ENCODE measurements at regions not wholly inside any gene's neighbourhood (a gene's known extent, or its start where the extent isn't known, plus 50 kb on each side); places are given as distances from the start of the nearest gene placed in this dataset.

DNA sequence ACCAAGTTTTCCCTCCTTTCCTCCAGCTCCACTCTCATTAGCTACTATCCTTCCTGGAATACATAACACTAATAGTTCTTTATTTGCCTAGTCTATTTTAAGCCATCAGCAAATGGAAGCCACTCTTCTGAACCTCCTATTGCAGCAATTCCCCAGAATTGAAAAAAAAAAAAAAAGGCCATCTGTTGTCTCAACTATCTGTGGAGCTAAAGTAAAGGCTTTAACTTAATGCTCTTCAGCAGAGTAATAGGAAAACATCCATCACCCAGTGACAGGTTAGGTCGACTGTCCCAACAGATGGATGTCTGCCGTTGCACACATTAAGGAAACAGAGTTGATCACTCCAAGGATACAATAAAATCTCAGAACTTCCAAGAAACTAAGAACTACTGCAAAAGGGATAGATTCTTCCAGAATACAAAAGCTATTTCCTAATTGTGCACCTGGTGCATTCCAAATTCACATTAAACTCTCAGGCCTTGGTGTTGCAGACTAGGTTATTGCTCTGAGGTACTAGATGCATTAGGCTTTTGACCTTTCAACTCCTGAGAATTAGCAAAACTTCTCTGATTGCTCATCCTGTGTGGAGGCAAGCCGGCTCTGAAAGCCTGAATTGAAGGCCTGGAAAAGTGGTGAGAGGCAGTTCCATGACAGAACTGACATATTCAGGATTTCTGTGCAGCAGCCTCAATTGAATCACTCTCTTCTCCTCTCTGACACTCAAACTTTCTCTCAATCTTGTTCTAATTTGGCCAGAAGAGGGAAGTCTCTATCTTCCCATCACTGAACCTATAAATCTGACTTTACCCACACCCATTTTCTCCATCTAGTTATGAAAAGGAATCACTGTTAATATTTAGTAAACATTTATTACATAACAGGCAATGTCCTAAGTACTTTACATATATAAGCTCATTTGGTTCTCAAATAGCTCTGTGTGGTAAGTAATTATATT is 238.4 kb upstream of the HMGA2 start:
- no peak overlapping the region for H3K4me3 ChIP-seq (ENCODE audit: low read depth, low read length)
- no peak overlapping the region for H3K27ac ChIP-seq (ENCODE audit: low read depth, low read length)
- no peaks in the 10 kb centered on the region for H3K9me3 ChIP-seq (ENCODE audit: control insufficient read depth, insufficient read depth, low read length)
- TF ChIP-seq, protein P1, sequence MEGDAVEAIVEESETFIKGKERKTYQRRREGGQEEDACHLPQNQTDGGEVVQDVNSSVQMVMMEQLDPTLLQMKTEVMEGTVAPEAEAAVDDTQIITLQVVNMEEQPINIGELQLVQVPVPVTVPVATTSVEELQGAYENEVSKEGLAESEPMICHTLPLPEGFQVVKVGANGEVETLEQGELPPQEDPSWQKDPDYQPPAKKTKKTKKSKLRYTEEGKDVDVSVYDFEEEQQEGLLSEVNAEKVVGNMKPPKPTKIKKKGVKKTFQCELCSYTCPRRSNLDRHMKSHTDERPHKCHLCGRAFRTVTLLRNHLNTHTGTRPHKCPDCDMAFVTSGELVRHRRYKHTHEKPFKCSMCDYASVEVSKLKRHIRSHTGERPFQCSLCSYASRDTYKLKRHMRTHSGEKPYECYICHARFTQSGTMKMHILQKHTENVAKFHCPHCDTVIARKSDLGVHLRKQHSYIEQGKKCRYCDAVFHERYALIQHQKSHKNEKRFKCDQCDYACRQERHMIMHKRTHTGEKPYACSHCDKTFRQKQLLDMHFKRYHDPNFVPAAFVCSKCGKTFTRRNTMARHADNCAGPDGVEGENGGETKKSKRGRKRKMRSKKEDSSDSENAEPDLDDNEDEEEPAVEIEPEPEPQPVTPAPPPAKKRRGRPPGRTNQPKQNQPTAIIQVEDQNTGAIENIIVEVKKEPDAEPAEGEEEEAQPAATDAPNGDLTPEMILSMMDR (IDR thresholded peaks at IDR 0.05; ENCODE audit: low read depth, low read length): no peak
- ChIA-PET CTCF (interaction anchor here (0.6 to 1.7 kb wide), 2 partner anchors 17 to 31 kb away, joined by 3 to 6 read pairs; no protein-coding TSS in a partner anchor), POLR2A (interaction anchor here (0.7 kb wide), 1 partner anchor 55 kb away, joined by 3 read pairs; no protein-coding TSS in a partner anchor)
- no peaks in the 10 kb centered on the region for H3K27me3 ChIP-seq (ENCODE audit: control insufficient read depth, insufficient read depth, low read length)
- no peak for DNase-seq (ENCODE audit: low read depth, low spot score)

DNA sequence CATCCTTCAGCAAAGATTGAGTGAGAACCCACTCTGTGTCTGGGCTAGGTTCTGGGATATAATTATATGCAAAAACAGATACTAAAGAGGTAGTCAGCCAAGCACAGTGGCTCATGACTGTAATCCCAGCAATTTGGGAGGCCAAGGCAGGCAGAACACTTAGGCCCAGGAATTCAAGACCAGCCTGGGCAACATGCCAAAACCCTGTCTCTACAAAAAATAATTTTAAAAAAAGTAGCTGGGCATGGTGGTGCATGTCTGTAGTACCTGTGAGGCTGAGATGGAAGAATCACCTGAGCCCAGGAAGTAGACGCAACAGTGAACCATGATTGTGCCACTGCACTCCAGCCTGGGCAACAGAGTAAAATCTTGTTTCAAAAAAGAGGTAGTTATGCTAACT is 237.5 kb upstream of the HMGA2 start:
- DNase-seq (ENCODE audit: low read depth, low spot score): no peak

DNA sequence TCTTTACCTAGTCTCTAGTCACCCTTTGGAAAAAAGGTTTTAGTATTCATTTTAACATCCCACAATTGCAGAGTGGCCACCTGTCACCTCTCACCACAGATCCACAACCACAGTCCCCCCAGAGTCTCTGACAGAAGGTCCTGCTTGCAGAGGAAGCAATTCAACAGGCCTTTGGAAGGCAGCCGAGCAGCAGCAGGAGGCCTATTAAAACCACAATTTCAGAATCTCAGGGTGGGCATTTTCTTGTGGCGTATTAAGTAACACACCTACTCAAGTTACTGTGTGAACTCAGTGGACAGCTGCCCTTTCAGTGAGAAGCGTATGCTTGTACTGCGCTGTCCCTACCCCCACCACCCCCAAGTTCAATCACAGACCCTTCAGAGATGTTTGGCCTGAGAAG is 234.0 kb upstream of the HMGA2 start:
- Histone ChIP-seq H3K4me3 (ENCODE audit: low read depth, low read length) (no peak overlapping the region), H3K27me3 (ENCODE audit: control insufficient read depth, insufficient read depth, low read length) (no peaks in the 10 kb centered on the region), H3K9me3 (ENCODE audit: control insufficient read depth, insufficient read depth, low read length) (no peaks in the 10 kb centered on the region), H3K27ac (ENCODE audit: low read depth, low read length) (no peak overlapping the region)
- TF ChIP-seq, protein P1 (IDR thresholded peaks at IDR 0.05; ENCODE audit: low read depth, low read length): no peak
- ChIA-PET CTCF (interaction anchor here (0.7 to 1.6 kb wide), 2 partner anchors 12 to 580 kb away, joined by 3 to 8 read pairs; partner anchors contain the start of gene TMBIM4), POLR2A (interaction anchor here (0.6 kb wide), 1 partner anchor 557 kb away, joined by 4 read pairs; no protein-coding TSS in a partner anchor)
- no peak for DNase-seq (ENCODE audit: low read depth, low spot score)

More for the DNA sequence above, 237.5 kb upstream of the HMGA2 start:
- Histone ChIP-seq H3K4me3 (ENCODE audit: low read depth, low read length) (no peak overlapping the region), H3K9me3 (ENCODE audit: control insufficient read depth, insufficient read depth, low read length) (no peaks in the 10 kb centered on the region), H3K27me3 (ENCODE audit: control insufficient read depth, insufficient read depth, low read length) (no peaks in the 10 kb centered on the region), H3K27ac (ENCODE audit: low read depth, low read length) (no peak overlapping the region)
- TF ChIP-seq, protein P1 (IDR thresholded peaks at IDR 0.05; ENCODE audit: low read depth, low read length): no peak
- POLR2A ChIA-PET: no interaction called here
- CTCF ChIA-PET: interaction anchor here (1.7 kb wide), 1 partner anchor 16 kb away, joined by 6 read pairs; no protein-coding TSS in a partner anchor

DNA sequence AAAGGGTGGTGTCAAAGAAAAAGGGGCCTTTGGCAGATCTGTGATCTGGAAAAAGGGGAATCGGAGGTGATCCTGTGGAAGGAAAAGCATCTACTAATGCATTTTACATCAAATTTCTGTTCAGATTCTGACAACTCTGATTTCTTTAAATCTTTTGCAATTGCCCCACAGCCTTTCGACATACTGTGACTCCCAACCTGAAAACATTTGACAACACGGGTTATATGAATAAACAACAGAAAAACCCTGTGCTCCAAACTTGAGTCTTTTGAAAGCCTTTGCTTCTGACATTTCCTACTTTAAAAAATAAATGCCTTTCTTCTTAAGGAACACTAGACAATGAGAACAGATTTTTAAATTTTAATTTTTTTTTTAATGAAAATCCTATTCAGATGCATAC is 231.9 kb upstream of the HMGA2 start:
- ChIA-PET CTCF (interaction anchor here (0.8 to 1.0 kb wide), 2 partner anchors 10 kb away, joined by 3 to 6 read pairs; no protein-coding TSS in a partner anchor), POLR2A (no interaction called here)
- Histone ChIP-seq H3K27me3 (ENCODE audit: control insufficient read depth, insufficient read depth, low read length) (no peaks in the 10 kb centered on the region), H3K27ac (ENCODE audit: low read depth, low read length) (no peak overlapping the region), H3K4me3 (ENCODE audit: low read depth, low read length) (no peak overlapping the region), H3K9me3 (ENCODE audit: control insufficient read depth, insufficient read depth, low read length) (no peaks in the 10 kb centered on the region)
- no peak for DNase-seq (ENCODE audit: low read depth, low spot score)
- TF ChIP-seq, protein P1 (IDR thresholded peaks at IDR 0.05; ENCODE audit: low read depth, low read length): no peak

DNA sequence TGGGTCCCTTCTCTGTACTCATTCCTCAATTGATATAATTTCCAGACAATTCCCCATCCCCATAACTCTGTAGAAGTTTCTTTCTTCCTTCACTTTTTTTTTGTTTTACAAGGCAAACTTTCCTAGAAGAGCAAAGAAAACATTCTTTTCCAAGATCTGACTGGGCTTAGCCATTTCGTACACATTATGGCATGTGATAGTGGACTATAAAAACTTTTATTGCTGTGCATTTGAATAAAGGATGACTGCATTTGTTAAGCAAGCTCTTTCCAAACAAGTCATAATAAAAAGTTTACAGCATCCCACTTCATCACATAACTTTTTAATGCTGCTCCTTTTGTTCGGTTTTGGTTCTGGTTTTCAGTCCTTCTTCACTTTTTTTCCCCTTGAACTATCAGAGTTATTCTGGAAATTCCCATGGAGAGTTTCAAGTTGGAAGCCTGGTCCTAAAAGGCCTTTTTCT is 231.0 kb upstream of the HMGA2 start:
- CTCF ChIA-PET: interaction anchor here (1.2 to 1.7 kb wide), 2 partner anchors 9 to 88 kb away, joined by 3 to 8 read pairs; no protein-coding TSS in a partner anchor
- POLR2A ChIA-PET: no interaction called here
- TF ChIP-seq, protein P1 (IDR thresholded peaks at IDR 0.05; ENCODE audit: low read depth, low read length): no peak
- Histone ChIP-seq H3K27me3 (ENCODE audit: control insufficient read depth, insufficient read depth, low read length) (no peaks in the 10 kb centered on the region), H3K27ac (ENCODE audit: low read depth, low read length) (no peak overlapping the region), H3K9me3 (ENCODE audit: control insufficient read depth, insufficient read depth, low read length) (no peaks in the 10 kb centered on the region), H3K4me3 (ENCODE audit: low read depth, low read length) (no peak overlapping the region)
- DNase-seq (ENCODE audit: low read depth, low spot score): no peak
